Panc1 (cell line): ENCODE measurements at regions not wholly inside any gene's neighbourhood (a gene's known extent, or its start where the extent isn't known, plus 50 kb on each side); places are given as distances from the start of the nearest gene placed in this dataset.

ENCODE experiments used
- ATAC-seq: fragments of 200-7000 bp; cut with Tn5 transposase; 2 replicates; pipeline ENCODE4 v1.9.1; 2020; ENCODE audit warnings: mild to moderate bottlenecking, moderate library complexity
- BruUV-seq: library from RNA; stranded (reverse); fragments of 400-500 nt; replicated peaks from 2 replicates; lab custom pipeline; 2021; lab: Mats Ljungman, UMichigan
- CTCF ChIA-PET: fragments of 300-600 bp; sonication (Branson Sonifier 250); formaldehyde crosslinking; loops from one replicate; lab custom pipeline; 2022; ENCODE audit warnings: antibody characterized with exemption; lab: Charles Lee
- POLR2A ChIA-PET: fragments of 300-600 bp; sonication (Branson Sonifier 250); formaldehyde crosslinking; loops from one replicate; lab custom pipeline; 2022; ENCODE audit warnings: antibody characterized with exemption; lab: Charles Lee
- DNase-seq: peaks from one replicate; pipeline ENCODE4 v3.0.0-alpha.2; 2010; ENCODE audit warnings: low read depth, low spot score
- H3K27ac ChIP-seq: 2 replicates; pipeline ENCODE4 v1.5.1; 2011; ENCODE audit warnings: mild to moderate bottlenecking, low read length, inconsistent platforms
- H3K27me3 ChIP-seq: fragments of 200-500 bp; sonication (Bioruptor generic); 2 replicates; pipeline ENCODE4 v1.6.0; 2014; ENCODE audit warnings: low read length, inconsistent platforms; ENCODE audit not compliant: control insufficient read depth, insufficient read depth
- H3K36me3 ChIP-seq: fragments of 200-500 bp; sonication (Bioruptor generic); 2 replicates; pipeline ENCODE4 v1.5.1; 2014; ENCODE audit warnings: inconsistent platforms, mild to moderate bottlenecking, low read length, moderate library complexity; ENCODE audit not compliant: control insufficient read depth, insufficient read depth
- H3K4me1 ChIP-seq: 2 replicates; pipeline ENCODE4 v1.5.1; 2011; ENCODE audit warnings: inconsistent platforms, mild to moderate bottlenecking, low read length, moderate library complexity; ENCODE audit not compliant: control insufficient read depth, insufficient read depth
- H3K4me3 ChIP-seq, 2 experiments: 2 replicates each; pipeline ENCODE4 v1.5.1; 2011 to 2012; ENCODE audit warnings: low read depth in 2 of 2, low read length in 2 of 2, mild to moderate bottlenecking in 2 of 2, inconsistent platforms in 1 of 2, moderate library complexity in 1 of 2
- H3K9me3 ChIP-seq: fragments of 200-500 bp; sonication (Bioruptor generic); 2 replicates; pipeline ENCODE4 v1.5.1; 2014; ENCODE audit warnings: low read depth, mild to moderate bottlenecking, inconsistent platforms, low read length, moderate library complexity; ENCODE audit not compliant: control insufficient read depth, insufficient read depth
- CTCF ChIP-seq: fragments of 450-650 bp; IDR thresholded peaks from 2 replicates; pipeline ENCODE4 v1.5.1; 2017; ENCODE audit warnings: mild to moderate bottlenecking
- POLR2AphosphoS5 ChIP-seq: IDR thresholded peaks from 2 replicates; pipeline ENCODE4 v1.6.1; 2012; ENCODE audit warnings: mild to moderate bottlenecking, low read depth, low read length, moderate library complexity
- SIN3A ChIP-seq: IDR thresholded peaks from 2 replicates; pipeline ENCODE4 v1.6.1; 2012; ENCODE audit warnings: low read depth, mild to moderate bottlenecking, low read length, moderate library complexity, borderline replicate concordance; ENCODE audit not compliant: insufficient read depth
- TCF7L2 ChIP-seq: IDR thresholded peaks from 2 replicates; pipeline ENCODE4 v1.6.1; 2011; ENCODE audit warnings: mild to moderate bottlenecking, low read depth, low read length, inconsistent platforms
- in situ Hi-C: cut with HindIII; loops from 2 replicates; pipeline ENCODE4 v1.10.0; 2016; ENCODE audit warnings: low sequenced_read_pairs, low pct_unique_long_range_greater_than_20kb
- intact Hi-C: fragments of 100-400 bp; cut with micrococcal nuclease; formaldehyde crosslinking; loops from one replicate; pipeline ENCODE4 v1.10.0; 2022; ENCODE audit not compliant: unreplicated experiment
- TF ChIP-seq, protein P1 (sequence below), 2 experiments: IDR thresholded peaks; 2 replicates each; pipeline ENCODE4 v1.6.1; 2011 to 2012; ENCODE audit warnings: low read depth in 2 of 2, control low read depth in 1 of 2, low read length in 1 of 2, mild to moderate bottlenecking in 1 of 2, moderate library complexity in 1 of 2; ENCODE audit not compliant: insufficient read depth in 1 of 2

- H3K4me3 ChIP-seq: no peak overlapping the region
- peaks cover 5% of the 10 kb centered on the region for H3K27me3 ChIP-seq
- TF ChIP-seq POLR2AphosphoS5: no peak
- no peak for TF ChIP-seq TCF7L2
- TF ChIP-seq, protein P1, sequence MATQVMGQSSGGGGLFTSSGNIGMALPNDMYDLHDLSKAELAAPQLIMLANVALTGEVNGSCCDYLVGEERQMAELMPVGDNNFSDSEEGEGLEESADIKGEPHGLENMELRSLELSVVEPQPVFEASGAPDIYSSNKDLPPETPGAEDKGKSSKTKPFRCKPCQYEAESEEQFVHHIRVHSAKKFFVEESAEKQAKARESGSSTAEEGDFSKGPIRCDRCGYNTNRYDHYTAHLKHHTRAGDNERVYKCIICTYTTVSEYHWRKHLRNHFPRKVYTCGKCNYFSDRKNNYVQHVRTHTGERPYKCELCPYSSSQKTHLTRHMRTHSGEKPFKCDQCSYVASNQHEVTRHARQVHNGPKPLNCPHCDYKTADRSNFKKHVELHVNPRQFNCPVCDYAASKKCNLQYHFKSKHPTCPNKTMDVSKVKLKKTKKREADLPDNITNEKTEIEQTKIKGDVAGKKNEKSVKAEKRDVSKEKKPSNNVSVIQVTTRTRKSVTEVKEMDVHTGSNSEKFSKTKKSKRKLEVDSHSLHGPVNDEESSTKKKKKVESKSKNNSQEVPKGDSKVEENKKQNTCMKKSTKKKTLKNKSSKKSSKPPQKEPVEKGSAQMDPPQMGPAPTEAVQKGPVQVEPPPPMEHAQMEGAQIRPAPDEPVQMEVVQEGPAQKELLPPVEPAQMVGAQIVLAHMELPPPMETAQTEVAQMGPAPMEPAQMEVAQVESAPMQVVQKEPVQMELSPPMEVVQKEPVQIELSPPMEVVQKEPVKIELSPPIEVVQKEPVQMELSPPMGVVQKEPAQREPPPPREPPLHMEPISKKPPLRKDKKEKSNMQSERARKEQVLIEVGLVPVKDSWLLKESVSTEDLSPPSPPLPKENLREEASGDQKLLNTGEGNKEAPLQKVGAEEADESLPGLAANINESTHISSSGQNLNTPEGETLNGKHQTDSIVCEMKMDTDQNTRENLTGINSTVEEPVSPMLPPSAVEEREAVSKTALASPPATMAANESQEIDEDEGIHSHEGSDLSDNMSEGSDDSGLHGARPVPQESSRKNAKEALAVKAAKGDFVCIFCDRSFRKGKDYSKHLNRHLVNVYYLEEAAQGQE (IDR thresholded peaks at IDR 0.05; ENCODE audit: insufficient read depth in 1 of 2, low read depth in 2 of 2, low read length in 1 of 2): no peak
- TF ChIP-seq CTCF: no peak
- TF ChIP-seq SIN3A: no peak
- no peaks in the 10 kb centered on the region for H3K36me3 ChIP-seq
- ChIA-PET CTCF (no interaction called here), POLR2A (no interaction called here)
- H3K4me1 ChIP-seq: no peaks in the 10 kb centered on the region
- H3K27ac ChIP-seq: no peak overlapping the region
- BruUV-seq: no TSS peak
- in situ Hi-C loops: no loop called here
- no peaks in the 10 kb centered on the region for H3K9me3 ChIP-seq
- DNase-seq (no peak), ATAC-seq (no peak)
- intact Hi-C loops: no loop called here
Measured at GRCh38 chr2:239853706-239854327, 171.3 kb downstream of the NDUFA10 start.

DNA sequence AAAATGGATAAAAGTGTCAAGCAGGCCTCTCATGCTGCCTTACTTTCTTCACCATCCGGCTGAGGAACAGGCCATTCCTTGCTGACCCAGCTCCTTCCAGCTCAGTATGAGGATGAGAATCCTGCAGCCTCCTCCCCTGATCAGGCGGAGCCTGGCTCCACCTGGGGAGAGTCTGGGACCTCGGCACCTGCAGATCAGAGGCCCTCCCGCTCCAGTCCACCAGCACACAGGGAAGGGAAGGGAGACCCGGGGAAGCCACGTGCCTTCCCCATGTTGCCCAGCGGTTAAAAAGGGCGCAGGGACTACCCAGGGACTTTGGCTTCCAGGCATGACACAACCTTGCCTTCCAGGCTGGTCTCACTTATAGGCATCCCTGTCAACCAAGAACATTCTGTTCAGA is 172.0 kb downstream of the NDUFA10 start:
- H3K4me3 ChIP-seq: no peak overlapping the region
- no peak overlapping the region for H3K27ac ChIP-seq
- H3K4me1 ChIP-seq: no peaks in the 10 kb centered on the region
- DNase-seq (no peak), ATAC-seq (no peak)
- no TSS peak for BruUV-seq
- in situ Hi-C loops: no loop called here
- no peak for TF ChIP-seq CTCF
- no peak for TF ChIP-seq TCF7L2
- TF ChIP-seq SIN3A: no peak
- TF ChIP-seq, protein P1 (IDR thresholded peaks at IDR 0.05; ENCODE audit: insufficient read depth in 1 of 2, low read depth in 2 of 2, low read length in 1 of 2): no peak
- no peak for TF ChIP-seq POLR2AphosphoS5
- CTCF ChIA-PET: no interaction called here
- no peaks in the 10 kb centered on the region for H3K9me3 ChIP-seq
- POLR2A ChIA-PET: interaction anchor here (0.7 kb wide), 1 partner anchor 164 kb away, joined by 4 read pairs; no protein-coding TSS in a partner anchor
- intact Hi-C loops: no loop called here
- H3K27me3 ChIP-seq: peaks cover 5% of the 10 kb centered on the region
- no peaks in the 10 kb centered on the region for H3K36me3 ChIP-seq
